GM18909 (cell line): ENCODE measurements at regions not wholly inside any gene's neighbourhood (a gene's known extent, or its start where the extent isn't known, plus 50 kb on each side); places are given as distances from the start of the nearest gene placed in this dataset.

Experiments
- ATAC-seq: cut with Tn5 transposase; IDR thresholded peaks from one replicate; pipeline ENCODE4 v1.9.1; 2021; ENCODE audit warnings: mild to moderate bottlenecking; ENCODE audit not compliant: unreplicated experiment, poor library complexity

DNA sequence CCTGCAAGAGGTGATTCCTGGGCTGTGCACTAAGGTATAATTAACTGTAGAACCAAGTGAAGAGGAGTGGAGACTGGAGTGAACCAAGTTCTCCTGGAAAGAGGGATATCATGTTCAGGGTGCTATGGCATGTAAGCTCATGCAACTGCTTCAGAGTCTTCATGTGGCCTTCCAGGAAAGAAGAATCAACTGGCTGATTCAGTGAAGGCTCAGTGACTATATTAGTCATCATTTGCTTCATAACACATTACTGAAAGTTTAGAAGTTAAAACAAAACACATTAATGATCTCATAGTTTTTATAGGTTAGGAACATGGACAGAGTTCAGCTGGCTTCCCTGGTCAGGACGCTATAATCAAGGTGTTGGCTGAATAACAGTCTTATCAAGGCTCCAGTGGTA, 1200.8 kb upstream of the GYPC start:
- no peak for ATAC-seq

DNA sequence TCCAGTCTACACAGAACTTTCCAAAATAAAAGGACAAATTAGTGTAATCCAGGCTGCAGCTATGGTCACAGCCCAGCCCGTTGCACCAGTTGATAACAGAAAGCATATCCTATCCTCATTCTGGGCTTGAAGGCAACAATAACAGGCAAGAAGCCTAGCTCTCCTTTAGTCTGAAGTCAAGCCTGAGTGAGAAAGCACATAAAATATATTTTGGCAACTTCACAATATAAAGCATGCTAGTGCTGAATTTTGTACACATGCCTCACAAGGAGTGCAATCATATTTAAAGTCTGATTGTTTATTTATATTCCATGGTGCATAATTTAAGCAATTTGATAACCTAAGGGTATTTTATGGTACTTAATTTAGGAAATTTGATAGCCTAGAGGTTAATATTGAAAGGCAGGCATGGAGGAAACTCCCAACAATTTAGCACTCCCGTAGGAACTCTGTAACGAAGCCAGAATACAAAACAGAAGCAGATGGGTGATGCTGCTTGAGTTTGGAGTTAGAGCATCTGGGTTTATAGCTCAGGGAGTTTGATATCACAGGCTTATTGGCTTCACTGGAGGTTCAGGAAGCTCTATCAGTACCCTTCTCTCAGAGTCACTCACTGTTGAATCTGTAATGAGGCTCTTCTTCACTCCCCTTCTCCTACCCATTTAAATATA, 1199.1 kb upstream of the GYPC start:
- no peak for ATAC-seq

DNA sequence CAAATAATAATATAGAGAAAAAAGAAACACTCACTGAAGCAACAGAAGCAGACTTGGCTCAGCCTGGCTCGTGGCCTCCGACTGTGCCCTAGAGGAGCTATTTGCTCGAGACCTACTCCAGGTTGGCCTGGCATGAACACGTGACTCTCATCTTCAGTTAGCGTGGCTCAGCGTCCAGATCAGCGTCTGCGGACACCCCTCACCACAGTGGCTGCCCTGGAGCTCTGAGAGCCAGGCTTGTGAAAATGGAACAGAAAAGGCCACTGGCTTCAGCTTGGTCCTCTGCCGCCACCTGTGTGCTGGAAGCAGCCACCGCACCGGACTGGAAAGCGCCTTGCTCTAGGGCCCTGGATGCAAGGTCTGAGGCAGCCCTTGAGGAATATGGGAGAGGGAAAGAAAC, 1184.0 kb upstream of the GYPC start:
- peak; percentile 35 for ATAC-seq

DNA sequence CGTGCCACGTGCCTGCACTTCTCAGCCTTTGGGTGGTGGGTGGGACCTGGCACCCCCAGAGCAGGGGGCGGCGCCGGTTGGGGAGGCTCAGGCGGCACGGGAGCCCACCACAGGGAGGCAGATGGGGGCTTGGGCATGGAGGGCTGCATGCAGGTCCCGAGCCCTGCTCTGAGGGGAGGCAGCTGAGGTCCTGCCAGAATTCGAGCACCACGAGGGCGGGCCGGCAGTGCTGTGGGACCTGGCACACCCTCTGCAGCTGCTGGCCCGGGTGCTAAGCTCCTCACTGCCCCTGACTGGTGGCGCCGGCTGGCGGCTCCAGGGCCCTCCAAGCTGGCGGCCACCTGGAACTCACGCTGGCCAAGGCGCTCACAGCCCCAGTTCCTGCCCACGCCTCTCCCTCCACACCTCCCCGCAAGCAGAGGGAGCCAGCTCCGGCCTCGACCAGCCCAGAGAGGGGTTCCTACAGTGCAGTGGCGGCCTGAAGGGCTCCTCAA, 1176.8 kb upstream of the GYPC start:
- ATAC-seq: no peak

DNA sequence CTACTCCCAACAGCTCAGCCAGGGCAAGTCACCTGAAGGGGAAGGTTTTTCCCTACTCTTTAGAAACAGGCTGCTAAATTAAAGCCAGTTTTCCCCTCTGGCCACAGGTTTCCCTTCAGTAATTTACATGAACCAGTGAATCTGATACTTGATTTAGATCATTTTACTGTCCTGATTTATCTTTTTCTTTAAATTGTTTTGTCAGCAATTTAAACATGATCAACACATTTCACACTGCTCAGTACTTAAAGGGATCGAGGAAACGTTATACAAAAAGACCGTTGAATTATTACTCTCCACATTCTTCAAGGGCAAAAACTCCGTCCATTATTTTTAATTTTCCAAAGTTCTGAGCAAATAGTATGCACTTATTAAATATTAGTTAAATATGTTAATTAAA, 1165.7 kb upstream of the GYPC start:
- ATAC-seq: no peak

DNA sequence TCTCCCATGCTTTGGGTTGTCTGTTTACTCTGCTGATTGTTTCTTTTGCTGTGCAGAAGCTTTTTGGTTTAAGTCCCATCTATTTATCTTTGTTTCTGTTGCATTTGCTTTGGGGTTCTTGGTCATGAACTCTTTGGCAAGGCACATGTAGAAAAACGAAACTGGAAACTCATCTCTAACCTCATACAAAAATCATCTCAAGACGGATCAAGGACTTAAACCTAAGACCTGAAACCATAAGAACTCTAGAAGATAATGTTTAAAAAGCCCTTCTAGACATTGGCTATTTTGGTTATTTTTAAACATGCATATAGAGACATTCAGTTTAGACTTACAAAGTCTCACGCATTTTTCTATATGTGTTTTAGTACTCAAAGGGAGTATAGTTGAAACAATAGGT, 1164.3 kb upstream of the GYPC start:
- no peak for ATAC-seq

DNA sequence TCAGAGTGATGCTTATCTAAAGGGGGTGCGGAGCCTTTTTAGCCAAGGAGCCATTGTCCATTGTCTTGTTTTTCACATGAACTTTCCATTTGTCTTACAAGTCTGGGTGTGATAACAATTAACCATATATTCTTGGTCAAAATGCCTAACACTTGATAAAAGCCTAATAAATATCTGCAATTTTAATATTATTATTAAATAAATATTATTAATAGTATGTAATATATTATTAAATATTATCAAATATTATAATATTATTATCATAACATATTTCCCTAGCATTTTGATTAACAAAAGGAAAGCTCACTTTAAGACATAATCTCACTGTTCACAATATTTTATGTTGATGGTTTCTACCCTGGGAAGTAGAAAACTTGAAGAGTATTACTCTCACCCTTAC, 1143.6 kb upstream of the GYPC start:
- ATAC-seq: no peak

DNA sequence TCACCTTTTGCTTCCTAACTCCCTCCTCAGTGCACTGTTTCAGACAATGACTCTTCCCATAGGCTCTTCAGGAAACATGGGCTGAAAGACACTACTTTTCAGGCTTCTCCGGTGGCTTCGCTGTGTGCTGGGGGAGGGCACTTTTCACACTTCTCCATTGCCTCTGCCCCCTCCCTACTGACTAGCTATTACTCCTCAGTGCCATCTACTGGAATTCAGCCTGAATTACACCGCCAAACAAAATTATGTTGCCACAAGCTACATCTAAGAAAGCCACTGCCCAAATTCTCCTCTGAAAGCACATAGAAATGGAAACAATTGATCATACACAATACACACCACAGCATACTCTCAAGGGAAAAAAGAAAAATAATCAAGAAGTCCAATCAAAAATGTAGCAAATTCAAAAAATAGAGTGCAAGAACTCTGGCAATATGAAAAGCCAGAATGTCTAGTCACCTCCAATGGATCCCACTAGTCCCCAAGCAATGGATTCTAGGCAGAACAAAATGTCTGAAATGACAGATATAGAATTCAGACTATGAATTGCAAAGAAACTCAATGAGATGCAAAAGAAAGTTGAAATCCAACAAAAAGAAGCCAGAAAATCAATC, 1139.4 kb upstream of the GYPC start:
- ATAC-seq: no peak

DNA sequence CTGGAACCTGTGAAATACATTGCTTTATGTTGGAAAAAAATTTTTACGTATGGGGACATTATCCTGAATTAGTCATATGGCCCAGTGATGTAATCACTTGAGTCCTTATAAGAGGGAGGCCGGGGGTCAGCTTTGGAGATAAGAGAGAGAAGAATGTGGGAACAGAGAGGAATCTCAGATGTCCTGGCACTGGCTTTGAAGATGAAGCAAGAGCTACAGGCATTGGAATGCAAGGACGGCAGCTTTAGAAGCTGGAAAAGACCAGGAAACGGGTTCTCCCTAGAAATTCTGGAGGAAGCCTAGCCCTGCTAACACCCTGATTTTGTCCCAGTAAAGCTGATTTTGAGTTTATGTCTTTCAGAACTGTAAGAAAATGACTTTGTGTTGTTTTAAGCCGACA, 1129.9 kb upstream of the GYPC start:
- no peak for ATAC-seq

DNA sequence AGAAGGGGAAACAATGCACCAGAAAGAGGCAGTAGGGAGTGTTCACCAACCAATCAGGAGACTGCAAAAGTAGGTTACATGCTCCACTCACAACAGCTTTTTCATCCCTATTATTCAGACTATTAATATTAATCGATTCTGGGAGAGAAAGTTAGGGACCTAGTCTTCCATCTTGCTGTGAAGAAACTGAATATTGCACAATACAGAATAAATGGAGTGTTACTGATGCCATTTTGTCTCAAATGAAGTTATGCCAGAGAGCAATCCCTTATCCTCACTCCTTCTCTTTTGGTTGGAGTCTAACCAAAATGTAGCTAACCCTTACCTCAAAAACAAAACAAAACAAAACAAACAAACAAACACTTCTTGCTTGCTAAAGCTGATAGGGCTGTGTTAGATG, 1120.9 kb upstream of the GYPC start:
- no peak for ATAC-seq

DNA sequence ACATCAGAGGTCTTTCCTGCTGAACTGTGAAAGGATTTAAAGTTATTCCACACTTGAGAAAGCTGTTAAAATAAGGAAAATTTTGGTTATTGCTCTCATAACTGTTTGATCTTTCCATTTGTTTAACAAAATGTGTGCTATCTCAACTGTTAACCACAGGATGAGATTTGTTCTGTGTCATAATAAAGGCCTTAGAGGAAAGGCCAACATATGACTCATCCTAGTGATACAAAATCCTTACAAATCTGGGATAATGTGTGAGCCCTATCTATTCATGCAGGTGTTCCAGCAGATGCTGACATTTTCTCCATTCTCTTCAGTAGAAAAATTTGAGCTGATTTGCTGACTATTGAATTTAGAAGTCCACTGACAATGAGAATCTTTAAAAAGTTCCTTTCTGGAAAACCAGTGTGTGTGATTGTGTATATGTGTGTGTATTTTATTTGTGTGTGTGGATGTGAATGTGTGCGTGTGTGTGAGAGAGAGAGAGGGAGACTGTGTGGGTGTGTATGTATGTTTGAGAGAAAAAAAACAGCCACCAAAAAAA, 1111.9 kb upstream of the GYPC start:
- ATAC-seq: no peak

DNA sequence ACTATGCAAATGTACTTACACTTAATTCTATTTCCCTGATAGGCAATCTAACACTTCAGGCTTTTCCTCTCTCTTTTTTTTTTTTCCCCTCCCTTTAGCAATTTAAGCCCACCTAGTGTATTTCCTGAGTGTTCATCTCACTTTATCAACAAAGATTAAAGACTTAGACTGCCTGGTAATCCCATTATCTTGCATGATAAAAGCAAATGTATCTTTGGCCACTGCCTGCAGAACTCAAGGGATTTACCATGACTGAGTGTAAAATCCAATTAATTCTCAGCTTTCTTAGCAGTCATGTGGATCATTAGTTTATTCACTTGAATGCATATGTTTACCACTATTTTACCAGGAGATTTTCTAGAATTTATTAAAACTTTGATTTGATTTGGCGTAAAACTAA, 1102.2 kb upstream of the GYPC start:
- no peak for ATAC-seq

DNA sequence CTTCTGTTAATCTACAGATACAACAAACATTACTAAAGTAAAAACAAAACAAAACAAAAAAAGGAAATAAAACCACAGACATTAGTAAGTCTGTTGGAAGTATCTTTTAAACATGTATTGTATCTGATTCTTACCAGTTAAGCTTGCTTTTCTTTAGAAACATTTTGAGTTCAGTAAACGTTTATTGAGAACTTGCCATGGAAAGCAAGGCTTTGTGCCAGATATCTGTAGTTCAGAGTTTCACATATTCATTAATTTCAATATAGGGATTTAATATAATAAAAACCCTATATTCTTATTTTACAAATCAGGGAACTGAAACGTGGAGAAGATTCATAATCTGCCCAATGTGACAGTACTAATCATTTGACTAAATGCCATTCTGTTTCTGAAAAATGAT, 1101.0 kb upstream of the GYPC start:
- no peak for ATAC-seq

DNA sequence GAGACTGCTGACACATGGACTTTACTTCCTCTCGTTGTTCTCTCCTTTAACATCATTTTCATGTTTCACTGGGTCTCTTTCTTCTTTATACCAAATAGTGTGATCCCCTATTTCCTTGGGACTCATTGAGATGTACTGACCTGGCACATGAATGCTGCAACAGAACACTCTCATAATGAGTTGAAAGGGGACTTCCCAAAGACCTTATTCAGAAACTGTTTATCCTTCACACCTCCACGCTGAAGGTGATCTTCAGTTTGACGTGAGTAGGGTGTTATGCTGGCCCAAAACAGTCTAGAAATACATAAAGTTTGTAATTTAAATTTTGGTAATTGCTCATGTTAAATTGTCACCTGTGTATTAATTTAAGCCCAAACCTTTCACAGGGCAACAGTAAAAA, 1096.8 kb upstream of the GYPC start:
- ATAC-seq: no peak

DNA sequence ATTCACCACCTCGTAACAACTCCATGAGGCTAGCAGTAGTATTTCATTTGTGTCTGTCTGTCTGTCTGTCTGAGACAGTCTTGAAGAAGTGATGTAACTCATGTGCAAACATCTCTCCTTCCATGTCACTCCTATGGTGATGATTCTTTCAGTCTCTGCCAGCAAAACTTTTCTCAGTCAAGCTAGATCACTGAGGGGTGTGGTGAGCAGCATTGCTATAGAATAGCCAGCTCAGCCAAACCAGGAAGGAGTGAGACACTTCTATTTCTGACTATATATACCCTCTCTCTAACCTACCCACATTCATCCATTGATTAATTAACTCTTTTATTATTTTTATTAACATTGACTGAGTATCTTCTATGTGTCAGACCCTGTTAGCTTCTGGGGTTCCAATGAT, 1095.1 kb upstream of the GYPC start:
- no peak for ATAC-seq

DNA sequence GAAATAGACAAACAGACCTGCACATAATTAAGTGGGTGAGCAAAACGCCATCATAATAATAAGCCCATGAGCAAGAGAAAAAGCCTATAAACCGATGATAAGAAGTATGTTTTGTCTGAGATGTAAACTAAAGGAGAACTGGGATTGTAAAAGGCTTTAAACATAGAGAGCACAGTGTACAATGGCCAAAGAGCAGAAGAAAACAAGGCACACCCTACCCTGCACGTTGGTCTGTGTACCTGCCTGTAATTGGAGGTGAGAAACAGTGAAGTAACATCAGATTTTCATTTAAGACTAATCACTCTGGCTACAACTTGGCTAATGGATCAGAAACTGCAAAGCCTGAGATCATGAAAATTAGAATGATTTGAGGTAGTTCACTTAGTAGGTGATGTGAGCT, 1094.7 kb upstream of the GYPC start:
- no peak for ATAC-seq

DNA sequence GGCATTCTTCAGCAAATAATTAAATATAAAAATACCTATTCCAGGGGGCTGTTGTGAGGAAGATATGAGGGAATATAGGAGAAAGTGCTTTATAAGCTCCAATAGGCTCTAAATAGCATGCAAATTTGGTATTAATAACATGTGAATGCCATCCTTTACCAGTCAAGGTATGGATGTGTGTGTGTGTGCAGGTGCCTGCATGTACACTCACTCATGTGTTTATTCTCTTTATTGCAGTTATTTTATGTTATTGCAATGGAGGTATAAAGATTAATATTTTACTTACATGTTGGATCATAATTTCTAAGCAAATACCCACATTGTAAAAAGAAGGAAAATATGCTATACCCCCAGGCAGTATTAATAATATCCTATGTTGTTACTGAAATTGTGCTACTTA, 1093.0 kb upstream of the GYPC start:
- ATAC-seq: no peak

DNA sequence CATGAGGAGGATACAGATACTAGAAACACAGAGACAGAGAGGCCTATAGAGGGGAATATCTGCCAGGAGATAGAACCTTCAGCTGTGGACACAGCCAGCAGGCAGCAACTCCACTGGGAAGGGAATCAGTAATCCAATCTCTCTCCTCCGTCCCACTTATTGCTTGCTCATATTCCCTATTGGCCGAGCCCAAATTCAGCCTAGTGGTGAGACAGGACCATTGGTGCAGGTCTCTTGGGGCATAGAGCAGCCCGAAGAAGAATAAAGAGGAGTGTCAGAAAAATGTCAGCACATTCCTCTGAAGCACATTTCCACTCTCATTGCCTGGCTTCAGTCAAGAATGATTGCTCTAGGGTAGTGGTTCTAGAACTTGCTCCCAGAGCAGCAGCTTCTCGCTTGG, 1091.5 kb upstream of the GYPC start:
- ATAC-seq: no peak

DNA sequence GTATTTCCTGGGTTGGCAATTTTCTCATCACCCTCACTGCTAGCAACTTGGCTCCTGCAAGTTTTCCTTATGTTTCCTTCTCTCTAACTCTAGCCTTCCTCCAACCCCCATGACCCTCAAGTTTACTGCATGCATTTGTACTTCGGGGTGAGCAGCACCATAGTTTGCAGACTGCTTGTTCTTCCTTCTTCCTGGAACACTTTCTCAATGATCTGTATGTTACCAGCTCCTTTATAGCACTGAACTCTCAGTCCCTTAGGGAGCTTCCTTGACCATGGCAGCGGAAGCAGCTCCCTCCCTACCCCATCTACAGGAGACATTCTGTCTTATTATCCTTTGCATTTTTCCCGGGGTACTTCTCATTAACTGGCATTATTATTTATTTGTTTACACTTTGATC, 1089.5 kb upstream of the GYPC start:
- no peak for ATAC-seq

DNA sequence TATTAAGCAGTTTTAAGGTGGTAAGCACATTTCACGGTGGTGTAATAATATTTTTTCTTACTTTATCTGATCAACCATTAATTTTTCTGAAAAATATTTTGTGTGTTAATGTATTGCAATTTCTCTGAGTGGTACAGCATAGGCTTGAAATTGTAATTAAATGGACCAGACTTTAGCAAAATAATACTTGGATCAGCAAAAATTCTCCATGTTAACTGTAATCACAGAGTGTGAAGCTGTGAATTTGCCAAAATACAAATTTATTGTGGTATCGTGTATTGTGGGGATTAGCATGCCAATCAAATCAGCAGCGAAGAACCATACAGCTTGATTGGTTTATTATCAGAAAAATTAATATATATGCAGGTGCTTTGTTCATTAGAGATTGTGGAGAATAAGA, 1088.9 kb upstream of the GYPC start:
- no peak for ATAC-seq

DNA sequence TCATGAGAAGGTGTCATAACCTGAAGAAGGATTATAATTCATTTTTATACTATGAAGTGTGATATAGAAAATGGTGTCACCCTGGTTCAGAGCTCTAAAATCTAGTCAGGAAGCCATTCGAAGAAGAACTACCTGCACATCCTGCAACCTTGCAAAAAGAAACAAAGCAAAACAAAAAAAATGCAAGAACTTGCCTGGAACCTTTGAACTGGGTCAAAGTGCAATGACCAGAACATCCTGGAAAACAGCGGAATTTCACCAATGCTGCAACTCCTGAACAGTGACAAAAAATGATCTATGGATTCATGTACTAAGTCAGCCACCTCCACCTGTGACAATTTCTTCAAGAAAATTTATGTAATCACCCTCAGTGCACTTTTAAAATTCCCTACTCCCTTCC, 1083.3 kb upstream of the GYPC start:
- ATAC-seq: no peak

DNA sequence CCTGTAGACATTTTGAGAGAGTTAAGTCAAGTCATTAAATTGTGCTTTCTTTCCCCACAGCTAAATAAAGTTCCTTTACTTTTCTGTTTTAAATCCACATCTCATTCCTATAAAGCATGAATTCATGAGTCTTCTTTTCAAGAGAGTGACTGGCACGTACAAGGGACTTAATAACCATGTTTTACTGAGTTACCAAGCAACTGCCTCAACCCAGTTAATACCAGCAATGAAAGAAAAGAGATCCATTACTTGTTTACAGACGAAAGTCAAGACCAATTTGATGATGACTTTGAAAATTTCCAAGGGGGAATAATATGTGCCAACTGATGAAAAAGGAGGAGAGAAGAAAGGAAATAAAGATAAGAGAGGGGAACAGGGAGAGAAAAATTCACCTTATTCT, 1082.5 kb upstream of the GYPC start:
- ATAC-seq: no peak
